WTC11 (cell line): ENCODE measurements at regions not wholly inside any gene's neighbourhood (a gene's known extent, or its start where the extent isn't known, plus 50 kb on each side); places are given as distances from the start of the nearest gene placed in this dataset.

ENCODE experiments used
- ATAC-seq: fragments of 200-7000 bp; cut with Tn5 transposase; 2 replicates; pipeline ENCODE4 v1.10.0; 2021; ENCODE audit warnings: mild to moderate bottlenecking, moderate library complexity
- CTCF ChIA-PET: fragments of 300-600 bp; sonication (Branson Sonifier 250); formaldehyde crosslinking; loops from one replicate; lab custom pipeline; 2021; ENCODE audit warnings: antibody characterized with exemption; lab: Charles Lee
- POLR2A ChIA-PET: fragments of 350-600 bp; sonication (Branson Sonifier 250); formaldehyde crosslinking; loops from one replicate; lab custom pipeline; 2021; ENCODE audit warnings: antibody characterized with exemption; lab: Charles Lee
- DNase-seq: peaks from one replicate; pipeline ENCODE4 v3.0.0; 2021; ENCODE audit warnings: low spot score
- H3K27ac Mint-ChIP-seq: 2 replicates; pipeline ENCODE4 v1.8.0; 2021; ENCODE audit warnings: mixed read lengths
- H3K27me3 Mint-ChIP-seq: 2 replicates; pipeline ENCODE4 v1.8.0; 2021; ENCODE audit warnings: low read depth, mild to moderate bottlenecking, moderate library complexity, mixed read lengths
- H3K36me3 Mint-ChIP-seq: 2 replicates; pipeline ENCODE4 v1.8.0; 2021; ENCODE audit warnings: mixed read lengths
- H3K4me1 Mint-ChIP-seq: 2 replicates; pipeline ENCODE4 v1.8.0; 2022; ENCODE audit warnings: mixed read lengths
- H3K4me3 Mint-ChIP-seq: 2 replicates; pipeline ENCODE4 v1.8.0; 2021; ENCODE audit warnings: mild to moderate bottlenecking, moderate library complexity, mixed read lengths
- H3K9me3 Mint-ChIP-seq: 2 replicates; pipeline ENCODE4 v1.8.0; 2021; ENCODE audit warnings: mixed read lengths
- E2F1 ChIP-seq: sonication (generic); formaldehyde crosslinking; IDR thresholded peaks from 2 replicates; pipeline ENCODE4 v1.8.0; 2022; ENCODE audit warnings: mild to moderate bottlenecking, missing genetic modification reagents
- E2F4 ChIP-seq: sonication (generic); formaldehyde crosslinking; IDR thresholded peaks from 2 replicates; pipeline ENCODE4 v1.8.1; 2022; ENCODE audit warnings: low read depth, mild to moderate bottlenecking, moderate library complexity, missing genetic modification reagents, borderline replicate concordance
- EMX1 ChIP-seq: fragments of 250-450 bp; sonication (Bioruptor Pico); IDR thresholded peaks from 2 replicates; pipeline ENCODE4 v1.8.0; 2021; ENCODE audit warnings: mild to moderate bottlenecking
- ERG ChIP-seq: fragments of 250-450 bp; sonication (Bioruptor Pico); IDR thresholded peaks from 2 replicates; pipeline ENCODE4 v1.8.0; 2021; ENCODE audit warnings: mild to moderate bottlenecking
- ETV6 ChIP-seq: sonication (generic); formaldehyde crosslinking; IDR thresholded peaks from 2 replicates; pipeline ENCODE4 v1.8.1; 2022; ENCODE audit warnings: mild to moderate bottlenecking, missing genetic modification reagents
- FOXJ3 ChIP-seq: sonication (generic); formaldehyde crosslinking; IDR thresholded peaks from 2 replicates; pipeline ENCODE4 v1.9.0; 2021; ENCODE audit warnings: missing genetic modification reagents, mild to moderate bottlenecking, borderline replicate concordance
- FOXP1 ChIP-seq: sonication (generic); formaldehyde crosslinking; IDR thresholded peaks from 2 replicates; pipeline ENCODE4 v1.8.0; 2022; ENCODE audit warnings: missing genetic modification reagents, mild to moderate bottlenecking, moderate library complexity, borderline replicate concordance
- GRHL2 ChIP-seq: fragments of 250-450 bp; sonication (Bioruptor Pico); IDR thresholded peaks from 2 replicates; pipeline ENCODE4 v1.8.0; 2022; ENCODE audit warnings: mild to moderate bottlenecking, moderate library complexity; ENCODE audit not compliant: insufficient replicate concordance, severe bottlenecking
- HMGA2 ChIP-seq: fragments of 250-450 bp; sonication (Bioruptor Pico); IDR thresholded peaks from 2 replicates; pipeline ENCODE4 v1.4.0; 2021; ENCODE audit warnings: mild to moderate bottlenecking, moderate library complexity
- HMGXB4 ChIP-seq: sonication (generic); formaldehyde crosslinking; IDR thresholded peaks from 2 replicates; pipeline ENCODE4 v1.8.1; 2023; ENCODE audit warnings: mild to moderate bottlenecking, moderate library complexity, missing genetic modification reagents
- MLX ChIP-seq: sonication (generic); formaldehyde crosslinking; IDR thresholded peaks from 2 replicates; pipeline ENCODE4 v1.8.1; 2023; ENCODE audit warnings: mild to moderate bottlenecking, missing genetic modification reagents, moderate library complexity
- NFATC4 ChIP-seq: fragments of 250-450 bp; sonication (Bioruptor Pico); IDR thresholded peaks from 2 replicates; pipeline ENCODE4 v1.9.0; 2021; ENCODE audit warnings: mild to moderate bottlenecking
- NR1H2 ChIP-seq: sonication (generic); formaldehyde crosslinking; IDR thresholded peaks from 2 replicates; pipeline ENCODE4 v1.9.0; 2021; ENCODE audit warnings: mild to moderate bottlenecking, moderate library complexity, missing genetic modification reagents
- OVOL2 ChIP-seq: fragments of 250-450 bp; sonication (Bioruptor Pico); IDR thresholded peaks from 2 replicates; pipeline ENCODE4 v1.9.0; 2021; ENCODE audit warnings: mild to moderate bottlenecking, borderline replicate concordance
- SOX15 ChIP-seq: fragments of 250-450 bp; sonication (Bioruptor Pico); IDR thresholded peaks from 2 replicates; pipeline ENCODE4 v1.9.0; 2021; ENCODE audit warnings: mild to moderate bottlenecking
- TP53 ChIP-seq: sonication (generic); formaldehyde crosslinking; IDR thresholded peaks from 2 replicates; pipeline ENCODE4 v1.8.1; 2023; ENCODE audit warnings: mild to moderate bottlenecking, missing genetic modification reagents
- ZNF138 ChIP-seq: sonication (generic); formaldehyde crosslinking; conservative IDR thresholded peaks from 2 replicates; pipeline ENCODE4 v1.8.1; 2022; ENCODE audit warnings: mild to moderate bottlenecking, moderate library complexity, missing genetic modification reagents
- ZNF423 ChIP-seq: fragments of 250-450 bp; sonication (Bioruptor Pico); IDR thresholded peaks from 2 replicates; pipeline ENCODE4 v2.1.2; 2022; ENCODE audit warnings: mild to moderate bottlenecking, moderate library complexity

GRCh38 chr6:4397307-4397706, 261.9 kb upstream of the ECI2 start:
- CTCF ChIA-PET: interaction anchor here (0.6 kb wide), 1 partner anchor 14 kb away, joined by 3 read pairs; no protein-coding TSS in a partner anchor
- peaks cover 15% of the 10 kb centered on the region for H3K4me1 Mint-ChIP-seq
- 0 out of 2 replicates have a peak, but pooled peaks cover 3% of the 10 kb centered on the region for H3K9me3 Mint-ChIP-seq
- H3K36me3 Mint-ChIP-seq: no peaks in the 10 kb centered on the region
- peaks cover 6% of the 10 kb centered on the region; the same call in 1 of the 2 replicates for H3K27me3 Mint-ChIP-seq
- no peak overlapping the region for H3K27ac Mint-ChIP-seq
- TF ChIP-seq SOX15 (CRISPR knock-in tag): no peak
- TF ChIP-seq E2F4: no peak
- no peak for TF ChIP-seq ETV6 (CRISPR knock-in tag)
- no peak for TF ChIP-seq FOXJ3 (CRISPR knock-in tag)
- TF ChIP-seq MLX: no peak
- no peak for TF ChIP-seq HMGXB4
- TF ChIP-seq EMX1 (CRISPR knock-in tag): no peak
- TF ChIP-seq GRHL2 (CRISPR knock-in tag): no peak
- no peak for TF ChIP-seq ERG (CRISPR knock-in tag)
- no peak for TF ChIP-seq E2F1
- TF ChIP-seq OVOL2 (CRISPR knock-in tag): no peak
- TF ChIP-seq TP53: no peak
- TF ChIP-seq ZNF138 (CRISPR knock-in tag): no peak
- no peak for TF ChIP-seq NR1H2 (CRISPR knock-in tag)
- TF ChIP-seq FOXP1 (CRISPR knock-in tag): no peak
- TF ChIP-seq, all 79 proteins: peak for 0
- ATAC-seq (no peak), DNase-seq (no peak)
- POLR2A ChIA-PET: no interaction called here
- no peak overlapping the region for H3K4me3 Mint-ChIP-seq

- Mint-ChIP-seq H3K4me3 (no peak overlapping the region), H3K27ac (no peak overlapping the region), H3K27me3 (peaks cover 4% of the 10 kb centered on the region; the same call in 1 of the 2 replicates), H3K9me3 (0 out of 2 replicates have a peak, but pooled peaks cover 3% of the 10 kb centered on the region)
- CTCF ChIA-PET: interaction anchor here (0.6 to 1.4 kb wide), 8 partner anchors 8 to 748 kb away, joined by 3 to 6 read pairs (median 3); no protein-coding TSS in a partner anchor
- no peak for ATAC-seq
- POLR2A ChIA-PET: interaction anchor here (0.6 to 0.7 kb wide), 3 partner anchors 25 to 662 kb away, joined by 3 to 4 read pairs (median 3); no protein-coding TSS in a partner anchor
- no peak for DNase-seq
- no peak for TF ChIP-seq HMGA2 (CRISPR knock-in tag)
- TF ChIP-seq ZNF423 (CRISPR knock-in tag): no peak
- TF ChIP-seq NFATC4 (CRISPR knock-in tag): no peak
- TF ChIP-seq MLX: no peak
- TF ChIP-seq, all 79 proteins: peak for 0
- H3K36me3 Mint-ChIP-seq: no peaks in the 10 kb centered on the region
- H3K4me1 Mint-ChIP-seq: peaks cover 10% of the 10 kb centered on the region
These were observed 260.7 kb upstream of the ECI2 start for GRCh38 chr6:4396044-4396443.
